GM19452 (cell line): ENCODE measurements at regions not wholly inside any gene's neighbourhood (a gene's known extent, or its start where the extent isn't known, plus 50 kb on each side); places are given as distances from the start of the nearest gene placed in this dataset.

Experiments
- ATAC-seq: cut with Tn5 transposase; IDR thresholded peaks from one replicate; pipeline ENCODE4 v1.9.1; 2021; ENCODE audit not compliant: unreplicated experiment

DNA sequence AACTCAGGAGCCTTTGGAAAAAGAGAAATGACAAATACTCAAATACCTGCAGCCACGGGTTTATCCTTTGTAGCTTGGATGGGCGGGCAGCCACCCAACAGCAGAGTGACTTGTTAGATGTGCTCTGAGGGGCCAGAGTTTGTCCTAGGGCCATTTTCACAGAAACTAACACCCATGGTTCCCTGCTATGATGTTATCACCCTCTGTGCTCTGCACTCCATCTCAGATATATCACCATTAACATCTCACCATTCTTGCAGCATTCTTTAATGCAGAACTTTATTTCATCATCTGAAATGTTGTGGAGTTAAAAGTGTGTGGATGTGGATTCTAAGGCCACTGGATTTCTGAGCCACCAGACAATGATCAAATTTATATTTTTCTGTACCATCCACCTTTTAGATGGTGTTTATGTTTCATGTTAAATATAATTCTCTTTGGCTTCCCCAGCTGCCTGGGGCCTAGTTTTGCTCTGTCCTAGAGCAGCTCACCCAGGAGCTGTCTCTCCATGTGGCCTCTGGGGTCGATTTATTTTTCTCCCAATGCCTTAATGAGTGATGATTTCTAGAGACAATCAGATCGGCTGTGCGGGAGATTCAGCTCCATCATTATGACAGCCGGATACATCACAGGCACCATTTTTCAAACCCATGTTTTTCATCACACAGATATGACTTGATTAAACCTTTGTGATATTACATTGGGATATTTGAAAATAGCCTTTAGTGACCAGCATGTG lies 380.8 kb downstream of the BCOR start:
- ATAC-seq: no peak

DNA sequence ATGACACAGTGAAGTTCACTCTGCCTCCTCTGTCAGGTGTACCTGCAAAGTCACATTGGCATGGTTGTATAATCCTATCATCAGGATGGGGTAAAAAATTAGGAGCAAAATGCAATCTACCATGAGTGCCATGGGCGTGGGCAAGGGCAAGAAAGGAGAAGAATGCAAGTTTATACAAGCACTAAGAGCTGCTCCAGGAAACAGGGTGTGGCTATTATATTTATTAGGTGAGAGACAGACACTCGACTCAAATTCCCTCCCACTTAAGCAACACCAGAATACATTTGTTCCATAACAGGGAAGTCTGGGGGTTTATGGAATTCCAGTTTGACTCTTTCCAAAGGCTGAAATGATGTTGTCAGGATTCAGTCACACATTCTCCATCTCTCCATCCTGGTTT lies 378.8 kb downstream of the BCOR start:
- ATAC-seq: no peak

DNA sequence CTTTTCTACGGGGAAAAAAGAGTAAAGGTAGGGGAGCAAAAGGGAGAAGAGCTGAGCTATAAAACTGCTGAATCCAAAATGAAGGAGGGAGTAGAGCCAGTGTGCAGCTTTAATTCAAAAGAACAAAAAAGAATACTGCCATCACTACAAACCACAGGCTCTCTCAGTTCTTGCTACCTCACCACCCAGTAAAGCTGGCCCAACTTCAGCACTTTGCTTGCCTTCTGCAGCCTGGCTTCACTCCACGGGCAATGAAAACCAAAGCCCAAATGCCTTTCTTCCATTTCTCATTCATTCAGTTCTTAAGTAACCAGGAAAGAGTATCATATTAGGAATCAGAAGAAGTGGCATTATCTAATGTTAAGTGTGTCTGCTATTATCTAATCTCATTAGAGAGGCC lies 376.8 kb downstream of the BCOR start:
- ATAC-seq: no peak

DNA sequence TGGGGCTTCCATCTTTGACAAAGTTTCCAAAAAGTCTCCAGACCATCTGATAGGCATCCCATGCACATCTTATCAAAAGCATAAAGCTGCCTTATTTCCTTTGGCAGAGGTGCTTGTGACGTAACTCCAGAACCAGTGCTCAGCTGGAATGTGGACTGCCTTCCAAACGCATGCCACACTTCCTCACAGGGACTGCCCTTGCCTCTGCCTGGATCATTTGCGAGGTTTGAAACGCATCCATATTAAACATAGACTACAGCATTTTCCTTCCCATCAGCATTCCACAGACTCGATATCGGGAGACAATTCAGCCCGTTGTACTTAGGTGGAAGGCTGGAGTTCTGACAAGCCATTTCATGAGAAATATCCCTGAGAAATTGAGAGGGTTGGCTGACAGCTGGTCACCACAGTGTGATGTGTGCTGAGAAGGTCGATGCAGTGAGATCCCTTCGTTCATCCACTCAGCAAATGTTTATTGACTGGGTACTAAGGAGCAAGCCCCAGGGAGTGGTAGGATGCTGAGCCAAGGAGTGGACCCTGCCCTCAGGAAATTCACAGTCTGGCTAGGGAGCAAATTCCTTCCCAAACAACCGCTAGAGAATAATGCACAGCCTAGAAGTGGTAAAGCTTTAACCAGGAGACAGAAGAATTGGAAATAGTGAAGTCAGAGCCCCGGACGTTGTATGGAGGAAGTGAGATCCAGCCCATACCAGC lies 376.0 kb downstream of the BCOR start:
- ATAC-seq: no peak

DNA sequence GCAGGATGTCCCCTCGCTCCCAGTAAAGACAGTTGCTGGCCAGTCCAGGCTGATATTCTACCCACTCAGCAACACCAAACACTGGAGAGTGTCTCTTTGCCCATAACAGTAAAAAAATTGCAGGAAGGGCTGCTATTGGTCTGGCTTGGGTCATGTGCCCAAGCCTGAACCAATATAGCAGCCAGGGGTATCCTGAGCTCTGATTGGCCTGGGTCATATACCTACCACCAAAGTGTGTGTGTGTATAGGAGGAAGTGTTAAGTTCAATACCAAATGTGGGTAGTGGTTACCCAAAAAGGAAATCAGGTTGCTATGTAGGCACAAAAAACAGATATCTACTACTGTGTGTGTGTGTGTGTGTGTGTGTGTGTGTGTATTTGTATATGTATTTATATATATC lies 373.2 kb downstream of the BCOR start:
- no peak for ATAC-seq

DNA sequence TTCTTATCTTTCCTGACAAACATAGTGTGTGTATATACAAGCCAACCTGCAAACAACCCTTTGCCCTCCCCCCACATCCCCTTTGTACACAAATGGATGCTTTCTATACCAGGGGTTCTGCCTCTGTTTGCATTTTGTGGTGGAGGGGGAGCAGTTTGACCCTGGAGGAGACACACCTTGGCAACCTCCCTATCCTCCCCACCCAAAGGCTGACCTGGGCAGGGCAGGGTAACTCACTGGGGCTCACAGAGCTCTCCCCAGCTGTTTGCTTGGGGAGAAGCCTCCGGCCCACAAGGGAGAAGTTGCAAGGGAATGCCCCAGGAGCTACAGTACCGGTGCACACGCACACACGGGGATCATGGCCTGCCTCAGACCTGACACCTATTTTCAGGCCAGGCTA lies 372.6 kb downstream of the BCOR start:
- no peak for ATAC-seq

DNA sequence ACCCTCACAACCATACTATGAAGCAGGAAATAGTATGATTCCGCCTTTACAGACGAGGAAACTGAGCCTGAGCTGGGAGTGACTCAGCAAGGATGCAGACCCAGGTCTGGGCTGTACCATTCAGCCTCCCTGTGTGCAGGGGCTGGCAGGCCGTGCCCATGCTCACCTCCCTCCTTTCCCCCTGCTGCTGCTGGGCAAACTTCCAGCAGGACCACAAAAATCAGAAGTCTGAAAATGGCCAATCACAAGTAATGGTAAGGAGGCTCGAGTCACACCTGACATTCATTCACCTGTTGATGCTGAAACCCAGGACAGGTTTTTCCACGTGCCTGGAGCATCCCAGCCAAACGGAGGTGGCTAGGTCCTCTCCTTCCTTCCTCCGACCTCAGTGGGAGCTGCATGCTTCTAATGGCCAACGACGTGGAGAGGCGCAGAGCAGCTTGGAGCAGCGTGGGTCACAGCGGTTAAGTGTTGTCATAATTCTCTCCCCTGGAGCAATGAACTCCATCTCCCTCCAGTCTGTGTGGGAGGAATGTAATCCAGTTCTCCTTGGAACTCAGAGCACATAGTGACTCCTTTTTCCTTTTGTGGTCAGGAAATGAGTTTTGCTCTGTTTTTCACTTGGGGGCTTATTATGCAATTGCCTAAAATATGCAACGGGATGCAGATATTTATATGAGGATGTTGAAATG lies 371.7 kb downstream of the BCOR start:
- no peak for ATAC-seq

DNA sequence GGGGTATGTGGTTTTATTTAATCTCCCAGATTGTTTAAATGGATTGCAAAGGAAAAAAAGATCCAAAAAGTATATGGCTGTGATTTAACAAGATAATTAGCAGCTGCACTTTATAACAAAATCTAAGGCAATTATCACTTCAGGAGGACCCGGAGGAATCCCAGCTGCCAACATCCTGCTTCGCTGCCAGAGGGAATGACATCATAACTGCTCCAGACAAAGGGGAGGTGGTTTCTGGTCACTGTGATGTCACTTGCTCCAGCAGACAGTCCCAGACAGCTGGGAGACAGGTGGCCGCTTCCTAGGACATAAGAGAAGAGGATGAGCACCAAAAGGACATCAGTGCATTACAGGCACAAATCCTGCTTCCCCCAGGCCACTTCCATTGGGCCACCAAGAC lies 371.0 kb downstream of the BCOR start:
- ATAC-seq: no peak

DNA sequence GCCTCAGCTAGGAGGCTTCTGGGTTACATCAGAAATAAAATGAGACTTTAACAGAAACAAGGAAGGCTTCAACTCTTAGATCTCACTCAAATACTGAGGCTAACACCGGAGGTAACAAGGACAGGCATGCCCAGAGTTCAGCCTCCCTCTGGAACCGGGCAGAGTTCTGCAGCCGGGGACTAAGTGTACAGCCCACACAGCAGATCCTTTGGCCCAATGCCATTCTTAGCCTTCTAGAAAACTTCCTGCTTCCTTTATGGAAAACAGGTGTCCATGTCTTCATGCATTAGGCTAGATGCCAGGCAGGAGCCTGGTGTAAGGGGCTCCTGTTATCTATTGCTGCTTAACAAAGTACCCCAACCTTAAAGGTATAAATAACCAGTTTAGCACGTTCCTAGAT lies 369.7 kb downstream of the BCOR start:
- ATAC-seq: no peak

DNA sequence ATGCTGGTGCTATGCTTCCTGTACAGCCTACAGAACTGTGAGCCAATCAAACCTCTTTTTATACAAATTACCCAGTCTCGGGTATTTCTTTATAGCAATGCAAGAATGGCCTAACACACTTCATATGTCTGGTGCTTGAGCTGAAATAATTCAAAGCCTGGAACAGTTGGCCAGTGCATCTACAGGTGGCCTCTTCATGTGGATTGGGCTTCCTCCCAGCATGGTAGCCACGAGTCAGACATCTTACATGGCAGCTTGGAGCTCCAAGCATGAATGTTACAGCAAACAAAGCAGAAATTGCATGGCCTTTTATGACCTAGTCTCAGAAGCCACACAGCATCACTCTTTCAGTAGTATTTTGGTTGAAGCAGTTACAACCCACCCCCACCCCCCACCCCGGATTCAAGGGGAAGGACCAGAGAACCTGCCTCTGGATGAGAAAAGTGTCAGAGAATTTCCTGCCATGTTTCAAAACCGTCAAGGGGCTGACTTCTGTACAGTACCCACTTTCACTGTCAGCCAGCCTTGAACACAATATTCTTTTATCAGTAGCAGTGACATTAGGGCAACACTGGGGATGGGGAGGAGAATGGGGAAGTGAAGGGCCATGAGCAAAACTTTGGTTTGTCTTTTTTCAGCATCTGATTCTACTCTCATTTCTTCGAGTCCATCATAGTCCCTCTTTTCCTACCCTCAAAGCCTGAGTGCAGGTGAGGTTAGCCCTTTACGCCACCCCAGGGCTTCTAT lies 368.7 kb downstream of the BCOR start:
- ATAC-seq: no peak

DNA sequence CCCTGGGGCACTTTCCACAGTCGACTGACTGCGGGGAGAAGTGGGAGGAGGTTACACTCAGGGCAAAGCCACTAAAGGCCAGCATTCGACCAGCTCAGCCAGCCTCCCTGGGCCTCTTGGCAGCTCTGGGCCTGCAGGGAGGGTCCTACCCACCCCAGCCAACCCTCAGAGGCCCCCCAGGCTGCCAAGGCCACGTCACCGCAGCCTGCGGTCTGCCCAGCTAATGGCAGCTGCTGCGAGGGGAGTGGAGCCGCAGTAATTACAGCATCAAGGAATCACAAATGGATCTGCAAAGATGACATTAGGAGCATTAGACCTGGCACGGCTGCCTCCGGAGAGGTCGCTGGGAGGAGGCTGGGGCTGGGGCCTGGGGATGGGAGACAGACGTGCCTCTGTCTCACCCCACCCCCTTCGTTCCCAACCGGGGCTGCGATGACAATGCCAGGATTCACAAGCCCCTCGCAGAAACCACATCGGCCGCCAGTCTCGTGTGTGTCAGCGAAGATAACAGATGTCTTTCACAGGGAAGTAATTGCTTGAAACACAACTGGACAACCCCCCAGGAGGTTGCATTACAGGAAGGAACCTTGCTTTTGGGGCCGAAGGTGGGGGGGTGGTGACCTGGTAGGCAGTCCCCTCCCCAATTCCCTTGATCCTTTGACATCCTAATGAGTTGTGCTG lies 367.6 kb downstream of the BCOR start:
- no peak for ATAC-seq

DNA sequence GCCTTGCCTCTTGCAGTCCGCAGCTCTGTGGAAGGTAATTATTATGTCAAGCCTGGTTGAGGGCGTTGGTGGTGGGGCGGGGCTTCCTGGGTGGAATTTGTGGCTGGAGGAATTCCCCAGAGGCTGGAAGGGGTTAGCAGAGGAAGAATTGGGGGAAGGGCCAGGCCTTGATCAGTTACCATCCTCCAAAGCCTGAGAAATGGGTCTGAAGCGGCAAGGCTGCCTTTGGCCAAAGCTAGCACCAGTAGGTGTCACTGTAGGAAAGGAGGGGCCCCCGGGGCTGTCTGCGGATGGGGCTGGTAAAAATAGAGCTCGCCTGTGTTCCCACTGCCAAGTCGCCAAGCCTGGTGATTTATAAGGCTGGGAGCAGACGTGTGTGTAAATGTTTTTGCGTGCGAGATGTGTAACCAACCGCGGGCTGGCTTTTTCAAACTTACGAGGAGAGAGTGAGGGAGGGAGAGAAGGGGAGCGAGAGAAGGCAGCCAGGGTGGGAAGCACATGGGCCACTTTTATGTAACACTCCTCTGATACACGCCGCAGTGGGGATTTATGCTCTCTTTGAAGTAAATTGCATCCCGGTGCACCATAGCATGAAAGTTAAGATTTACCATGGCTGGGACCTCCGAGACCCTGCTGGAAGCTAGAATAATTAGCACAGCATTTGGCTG lies 367.0 kb downstream of the BCOR start:
- no peak for ATAC-seq

DNA sequence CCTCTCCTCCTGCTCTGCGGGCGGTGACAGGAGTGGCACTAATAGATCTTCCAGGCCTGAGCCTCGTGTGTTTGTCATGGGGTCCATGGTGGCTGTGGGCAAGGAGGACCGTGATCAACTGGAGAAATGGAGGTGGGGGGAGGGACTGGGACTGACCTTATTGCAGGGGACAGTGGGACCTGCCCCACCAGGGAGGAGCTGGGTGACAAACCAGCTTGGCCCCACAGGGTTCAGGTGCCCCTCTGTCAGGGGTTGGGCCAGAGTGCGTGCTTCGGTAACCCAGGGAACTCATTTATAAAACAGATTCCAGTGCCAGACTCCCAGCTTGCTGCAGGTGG lies 366.5 kb downstream of the BCOR start:
- ATAC-seq: no peak

DNA sequence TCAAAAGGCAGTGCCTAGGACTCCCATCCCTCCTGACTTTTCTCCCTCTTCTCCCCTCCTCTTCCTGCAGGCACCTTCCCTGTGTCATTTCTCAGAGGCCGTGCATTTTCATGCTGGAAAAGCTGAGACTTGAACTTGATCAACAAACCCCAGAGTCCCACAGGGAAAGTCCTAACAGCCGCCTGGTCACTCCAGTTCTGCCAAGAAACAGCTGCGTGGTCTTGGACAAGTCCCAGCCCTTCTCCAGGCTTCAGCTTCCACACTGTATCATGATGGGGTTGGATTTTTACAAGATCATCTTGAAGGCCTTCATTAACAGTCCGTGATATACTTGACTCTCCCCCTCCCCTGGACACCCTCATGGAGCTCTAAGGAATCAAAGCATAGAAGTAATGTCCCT lies 366.0 kb downstream of the BCOR start:
- ATAC-seq: no peak

DNA sequence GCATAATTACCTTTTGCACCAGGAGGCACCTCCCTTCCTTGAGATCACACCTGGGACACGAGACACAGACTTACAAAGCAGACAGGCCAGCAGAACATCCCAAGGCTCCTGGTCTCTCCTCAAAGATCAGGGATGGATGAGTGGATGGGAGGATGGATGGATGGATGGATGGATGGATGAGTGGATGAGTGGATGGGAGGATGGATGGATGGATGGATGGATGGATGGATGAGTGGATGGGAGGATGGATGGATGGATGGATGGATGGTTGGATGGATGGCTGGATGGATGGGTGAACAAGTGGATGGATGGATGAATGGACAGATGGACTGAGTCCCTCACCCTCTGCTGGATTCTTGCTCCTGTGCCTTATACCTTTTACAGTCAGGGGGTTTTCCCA lies 364.0 kb downstream of the BCOR start:
- no peak for ATAC-seq

DNA sequence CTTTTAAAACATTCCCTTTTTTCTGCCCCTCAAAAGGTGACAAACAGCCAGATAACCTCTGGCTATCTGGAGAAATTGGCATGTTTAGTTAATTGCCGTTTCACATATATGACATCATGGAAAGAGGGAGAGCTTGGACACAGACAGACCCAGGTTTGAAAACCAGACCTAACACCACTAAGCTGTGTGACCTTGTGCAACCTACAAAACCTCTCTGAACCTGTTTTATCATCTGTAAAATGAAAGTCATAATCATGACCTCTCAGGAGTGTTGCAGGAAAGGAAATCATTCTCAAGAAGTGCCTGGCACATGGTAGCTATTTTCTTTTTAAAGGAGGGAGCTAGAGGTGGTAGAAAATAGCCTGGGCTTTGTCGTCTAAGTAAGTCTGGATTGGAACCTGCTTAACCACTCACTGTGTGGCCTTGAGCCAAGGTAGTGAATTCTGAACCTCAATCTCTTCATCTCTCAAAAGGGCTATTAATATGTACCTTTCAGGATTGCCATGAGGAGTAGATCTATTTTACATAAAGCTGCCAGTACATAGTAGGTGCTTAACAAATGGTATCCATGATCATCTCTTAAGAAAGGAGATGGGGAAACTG lies 363.5 kb downstream of the BCOR start:
- ATAC-seq: no peak

DNA sequence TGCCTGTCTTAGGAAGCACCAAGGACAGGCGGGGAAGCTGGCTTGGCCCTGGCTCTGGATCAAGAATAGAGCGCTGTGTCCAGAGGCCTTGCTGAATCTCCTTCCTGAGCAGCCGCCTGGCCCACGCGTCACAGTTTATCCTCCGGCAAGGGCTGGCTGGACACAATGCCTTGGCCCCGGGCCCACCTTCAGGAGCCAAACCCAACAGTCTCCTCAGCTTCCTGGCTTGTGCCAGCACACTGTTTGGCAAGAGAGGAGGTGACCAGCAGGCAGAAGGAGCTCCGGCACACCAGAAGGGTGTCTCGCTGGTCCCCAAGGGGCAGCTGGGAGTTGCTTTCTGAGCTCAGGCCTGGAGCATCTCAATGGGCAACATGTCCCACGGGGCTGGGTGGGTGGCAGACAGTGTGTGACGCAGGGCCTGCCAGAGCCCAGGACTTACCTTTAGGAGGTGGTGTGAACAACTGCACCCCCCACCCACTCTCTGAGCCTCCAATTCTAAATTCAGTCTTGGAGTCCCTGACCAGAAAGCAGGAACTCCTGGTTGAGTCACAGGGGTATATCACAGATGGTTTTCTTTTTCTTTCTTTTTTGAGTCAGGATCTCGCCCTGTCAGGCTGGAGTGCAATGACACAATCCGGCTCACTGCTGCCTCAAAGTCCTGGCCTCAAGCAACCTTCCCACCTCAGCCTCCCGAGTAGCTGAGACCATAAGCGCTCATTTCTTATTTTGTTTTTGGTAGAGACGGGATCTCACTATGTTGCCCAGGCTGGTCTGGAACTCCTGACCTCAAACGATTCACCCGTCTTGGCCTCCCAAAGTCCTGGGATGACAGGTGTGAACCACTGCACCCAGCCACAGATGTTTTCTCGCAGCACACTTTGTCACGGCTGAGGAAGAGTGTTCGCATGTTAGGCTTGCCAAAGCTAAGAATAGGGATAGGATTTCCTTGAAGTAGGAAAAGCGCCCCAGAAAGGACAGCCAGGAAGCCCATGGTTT lies 361.2 kb downstream of the BCOR start:
- no peak for ATAC-seq

DNA sequence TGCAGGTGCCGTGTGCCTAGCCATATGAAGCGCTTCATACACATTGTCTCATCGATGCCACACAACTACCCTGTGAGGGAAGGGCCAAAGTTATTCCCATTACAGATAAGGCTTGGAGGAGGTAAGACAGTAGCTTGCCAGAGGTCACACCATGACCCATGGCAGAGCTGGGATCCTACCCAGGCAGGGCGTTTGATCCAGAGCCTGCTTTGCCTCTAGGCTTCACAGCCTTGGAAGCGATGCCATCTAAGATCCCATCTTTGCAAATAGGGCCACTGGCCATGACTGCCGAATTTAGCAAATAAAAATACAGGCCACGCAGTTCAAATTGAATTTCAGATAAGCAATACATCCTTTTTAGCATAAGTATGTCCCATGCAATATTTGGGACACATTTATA lies 358.2 kb downstream of the BCOR start:
- ATAC-seq: no peak

DNA sequence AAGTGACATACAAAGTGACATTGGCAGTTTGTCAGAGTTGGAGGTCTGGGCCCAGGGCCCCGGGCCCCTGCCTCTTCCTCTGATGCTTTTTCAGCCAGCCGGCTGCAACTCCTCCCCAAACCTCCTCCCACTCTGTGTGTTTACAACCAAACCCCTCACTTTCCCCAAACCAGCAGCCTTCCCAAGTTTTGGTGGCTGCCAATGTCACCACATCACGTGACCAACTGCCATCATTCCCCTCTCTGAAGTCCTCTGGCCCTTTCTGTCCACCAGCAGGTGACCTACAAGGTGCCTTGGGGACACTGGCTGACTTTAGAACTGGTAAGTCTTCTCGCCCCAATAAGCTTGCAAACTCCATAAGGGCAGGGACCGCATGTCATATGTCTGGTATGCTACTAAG lies 357.7 kb downstream of the BCOR start:
- ATAC-seq: no peak
